Stimulated activated CD8-positive, alpha-beta memory T cell treated with anti-CD3 and anti-CD28 coated beads, Interleukin-7, amount 100 ng/mL, for 4 hours (primary cell): ENCODE measurements at regions not wholly inside any gene's neighbourhood (a gene's known extent, or its start where the extent isn't known, plus 50 kb on each side); places are given as distances from the start of the nearest gene placed in this dataset.

Experiments used
- DNase-seq, 2 donors: peaks; one replicate each; pipeline ENCODE4 v3.0.0-alpha.2; 2020; ENCODE audit warnings: low read depth in 2 of 2

DNA sequence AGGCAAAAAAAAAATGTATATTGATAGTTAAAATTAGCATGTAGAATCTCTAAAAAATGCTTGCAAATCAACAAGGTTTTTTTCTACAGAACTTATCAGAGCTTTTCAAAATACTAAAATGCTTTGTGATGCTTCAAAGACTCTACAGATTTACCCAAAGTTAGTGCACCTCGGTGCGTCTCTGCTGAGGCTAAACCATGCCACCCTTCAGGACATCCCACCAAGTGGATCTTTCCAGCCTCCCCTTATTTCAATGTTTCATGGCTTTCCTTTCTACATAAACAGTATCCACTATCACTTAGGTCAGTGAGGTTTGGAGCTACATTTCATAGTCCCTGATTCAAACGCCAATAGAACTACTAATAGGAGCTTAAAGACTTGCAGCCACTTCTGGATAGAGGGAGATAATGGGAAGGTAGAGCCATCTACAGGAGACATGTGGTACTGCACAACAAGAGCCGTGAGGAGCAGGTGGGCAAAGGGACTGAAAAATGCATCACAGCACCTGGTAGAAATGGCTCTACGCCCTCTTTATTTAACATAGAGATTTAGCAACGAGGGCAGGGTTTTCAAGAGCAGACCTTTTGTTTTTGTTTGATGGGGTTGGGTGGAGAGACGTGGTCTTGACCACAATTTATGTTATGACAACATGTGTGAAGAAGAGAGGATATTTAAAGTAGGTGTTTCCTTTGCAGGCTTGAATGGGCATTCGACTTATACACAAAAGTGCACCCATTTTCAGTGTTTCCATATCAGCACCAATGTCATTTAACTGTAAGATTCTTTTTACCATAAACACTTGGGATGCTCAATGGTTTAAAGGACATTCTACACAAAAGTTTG is 56.1 kb upstream of the SLC35G4 start:
- peak in 1 of 2 donors; percentile 9 for DNase-seq

DNA sequence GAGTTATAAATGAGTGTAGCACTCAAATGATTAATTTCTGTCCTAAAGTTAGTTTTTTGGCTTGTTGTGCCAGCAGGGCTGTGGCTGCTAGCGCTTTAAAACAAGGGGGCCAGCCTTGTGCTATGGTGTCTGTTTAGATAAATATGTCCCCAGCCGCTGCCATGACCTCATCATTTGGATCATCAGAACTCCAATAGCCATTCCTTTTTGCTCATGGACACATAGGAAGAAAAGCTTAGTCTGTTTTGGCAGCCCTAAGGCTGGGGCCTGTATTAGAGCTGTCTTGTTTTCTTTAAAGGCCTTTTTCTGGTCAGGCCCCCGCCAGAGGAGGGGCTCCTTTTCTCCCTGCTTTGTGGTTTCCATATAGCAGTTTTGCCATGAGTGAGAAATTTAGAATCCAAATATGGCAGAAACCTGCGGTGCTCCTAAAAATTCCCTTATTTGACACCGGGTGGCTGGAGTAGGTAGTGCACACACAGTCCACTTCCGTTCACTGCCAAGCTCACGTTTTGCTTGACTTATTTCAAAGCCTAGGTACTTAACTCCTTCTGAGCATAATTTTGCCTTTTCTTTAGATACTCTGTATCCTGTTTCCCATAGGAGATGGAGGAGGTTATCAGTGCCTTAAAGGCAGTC is 60.4 kb upstream of the SLC35G4 start:
- DNase-seq = no peak

DNA sequence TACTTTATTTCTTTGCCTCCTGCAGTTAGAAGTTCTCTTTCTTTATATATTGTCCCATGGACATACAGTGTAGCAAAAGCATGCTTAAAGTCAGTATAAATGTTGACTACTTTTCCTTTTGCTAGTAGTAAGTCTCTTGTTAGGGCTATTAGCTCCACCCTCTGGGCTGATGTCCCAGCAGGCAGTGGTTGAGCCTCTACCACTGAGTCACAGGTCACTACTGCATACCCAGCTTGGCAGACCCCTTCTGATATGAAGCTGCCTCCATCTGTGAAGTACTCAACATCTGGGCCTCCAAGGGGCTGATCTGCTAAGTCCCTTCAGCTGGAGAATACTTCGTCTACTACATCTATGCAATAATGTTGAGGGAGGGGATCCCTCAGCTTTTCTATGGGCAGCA is 61.0 kb upstream of the SLC35G4 start:
- no peak for DNase-seq

GRCh38 chr18:11544060-11544633 is 65.2 kb upstream of the SLC35G4 start:
- DNase-seq = no peak

DNA sequence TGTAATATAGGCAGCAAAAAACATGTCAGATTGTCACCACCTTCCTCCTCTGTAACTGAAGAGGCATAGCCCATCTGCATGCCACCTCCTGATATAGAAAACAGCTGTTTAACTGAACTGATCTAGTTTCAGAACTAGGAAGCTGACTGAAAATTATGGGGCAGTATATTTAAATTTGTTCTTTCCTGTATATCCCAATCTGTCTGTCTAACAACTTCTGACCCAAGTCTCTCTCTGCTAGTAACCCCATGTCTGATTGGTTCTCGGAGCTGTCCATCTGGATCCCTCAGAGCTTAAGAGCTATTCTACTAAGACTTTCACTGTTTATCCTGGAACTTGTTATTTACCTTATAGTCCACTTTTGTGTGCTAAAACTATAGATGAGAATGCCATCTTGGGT is 68.2 kb upstream of the SLC35G4 start:
- no peak for DNase-seq

DNA sequence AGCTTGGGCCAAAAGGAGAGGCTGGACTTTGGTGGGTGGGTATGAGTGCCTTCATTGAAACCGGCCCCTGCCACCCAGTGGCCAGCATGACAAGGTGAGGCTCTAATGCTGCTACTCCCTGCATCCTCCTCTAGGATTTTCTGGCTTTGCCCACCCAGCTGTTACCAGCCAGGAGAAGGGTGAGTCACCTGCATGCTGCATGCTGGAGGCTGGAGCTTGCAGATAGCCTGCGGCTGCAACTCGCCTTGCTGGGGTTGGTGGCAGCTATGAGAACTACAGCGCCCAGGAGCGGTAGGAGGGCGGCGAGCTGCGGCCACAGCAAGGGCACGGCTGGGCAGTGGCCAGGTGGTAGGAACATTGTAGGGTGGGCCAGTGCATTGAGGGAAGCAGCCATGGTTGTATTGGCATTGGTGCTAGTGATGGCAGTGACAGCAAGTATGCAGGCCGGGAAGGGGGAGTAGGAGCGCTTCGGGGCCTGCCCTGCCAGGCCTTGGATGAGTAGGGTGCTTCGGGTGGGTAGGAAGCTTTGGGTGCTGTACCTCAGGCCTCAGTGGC is 75.4 kb upstream of the SLC35G4 start:
- no peak for DNase-seq

DNA sequence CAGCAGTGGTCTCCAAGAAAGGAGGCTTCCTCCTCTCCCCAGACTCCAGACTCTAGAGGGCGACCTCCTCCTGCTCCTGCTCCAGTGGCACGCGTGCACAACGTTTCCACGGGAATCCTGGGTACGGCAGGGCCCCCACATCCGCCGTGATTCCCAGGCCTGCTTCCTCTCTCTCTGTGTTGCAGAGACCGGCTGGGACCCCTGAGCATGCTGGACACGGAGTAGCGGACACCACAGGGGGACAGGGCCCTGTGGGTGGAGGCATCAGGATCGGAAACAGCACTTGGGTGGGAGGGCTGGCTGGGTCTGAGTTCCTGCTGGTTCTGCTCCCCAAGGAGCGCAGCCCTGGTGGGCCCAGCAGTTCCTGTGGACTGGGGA is 75.9 kb upstream of the SLC35G4 start:
- DNase-seq = no peak

GRCh38 chr18:11532758-11533512 is 76.5 kb upstream of the SLC35G4 start:
- no peak for DNase-seq

DNA sequence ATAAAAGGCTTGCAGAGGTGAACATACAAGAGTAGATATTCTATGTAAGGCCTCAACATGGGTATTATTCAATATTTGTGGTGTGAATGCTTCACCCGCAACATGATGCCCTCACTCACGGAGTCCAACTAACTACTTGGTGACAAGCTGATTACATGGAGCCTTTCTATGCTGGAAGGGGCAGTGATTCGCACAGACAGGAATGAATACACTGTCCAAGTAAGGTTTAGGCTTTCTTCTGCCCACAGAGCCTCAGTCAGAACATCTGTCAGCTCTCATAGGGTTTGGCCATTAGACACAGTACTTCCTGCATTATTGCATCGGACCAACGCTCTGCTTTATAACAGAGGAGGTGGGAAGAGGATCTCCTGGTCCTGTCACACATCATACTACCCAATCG is 80.3 kb upstream of the SLC35G4 start:
- no peak for DNase-seq

- no peak for DNase-seq
Observed at GRCh38 chr18:11526675-11527074, 82.7 kb upstream of the SLC35G4 start.

DNA sequence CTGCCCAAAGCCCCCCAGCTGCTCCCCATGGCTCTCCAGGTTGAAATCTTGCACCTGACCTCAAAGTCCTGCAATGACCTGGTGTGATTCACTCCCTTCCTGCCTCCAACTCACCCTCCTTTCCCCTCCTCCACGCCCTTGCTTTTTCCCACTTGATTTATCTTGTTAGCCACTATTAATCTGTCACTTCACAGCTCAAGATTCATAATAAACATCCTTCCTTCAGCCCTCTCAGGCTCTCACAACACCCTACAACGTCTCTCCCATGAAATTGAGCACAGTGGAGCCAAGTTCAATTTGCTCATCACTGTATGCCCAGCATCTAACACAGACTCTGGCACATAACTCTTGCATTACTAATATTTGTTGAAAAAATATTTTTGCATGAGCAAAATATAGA is 85.6 kb upstream of the SLC35G4 start:
- DNase-seq = no peak

DNA sequence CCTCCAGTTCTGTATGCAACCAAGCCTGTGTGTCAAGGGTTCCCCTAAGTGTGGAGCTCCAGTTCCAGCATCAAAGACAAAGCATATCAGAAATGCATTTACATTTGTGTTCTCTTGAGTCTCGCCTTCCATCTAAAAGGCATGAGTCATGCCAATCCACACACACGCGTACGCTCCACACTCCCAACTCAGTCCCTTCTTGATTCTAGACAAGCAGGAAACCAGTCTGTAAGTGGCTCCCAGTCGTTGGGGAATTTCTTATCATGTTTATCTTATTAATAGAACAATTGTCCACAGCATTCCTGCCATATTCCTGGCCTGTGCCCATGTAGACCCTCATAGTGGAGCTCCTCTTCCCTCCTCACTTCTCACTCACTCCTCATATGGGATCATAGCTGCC is 86.4 kb upstream of the SLC35G4 start:
- no peak for DNase-seq

GRCh38 chr18:11521853-11522252 is 87.5 kb upstream of the SLC35G4 start:
- DNase-seq = no peak

GRCh38 chr18:11520536-11520935 is 88.9 kb upstream of the SLC35G4 start:
- DNase-seq = no peak

GRCh38 chr18:11518788-11519685 is 90.4 kb upstream of the SLC35G4 start:
- no peak for DNase-seq

- no peak for DNase-seq
Observed at GRCh38 chr18:11517704-11518103, 91.7 kb upstream of the SLC35G4 start.

GRCh38 chr18:11516751-11517503 is 92.5 kb upstream of the SLC35G4 start:
- DNase-seq = no peak

DNA sequence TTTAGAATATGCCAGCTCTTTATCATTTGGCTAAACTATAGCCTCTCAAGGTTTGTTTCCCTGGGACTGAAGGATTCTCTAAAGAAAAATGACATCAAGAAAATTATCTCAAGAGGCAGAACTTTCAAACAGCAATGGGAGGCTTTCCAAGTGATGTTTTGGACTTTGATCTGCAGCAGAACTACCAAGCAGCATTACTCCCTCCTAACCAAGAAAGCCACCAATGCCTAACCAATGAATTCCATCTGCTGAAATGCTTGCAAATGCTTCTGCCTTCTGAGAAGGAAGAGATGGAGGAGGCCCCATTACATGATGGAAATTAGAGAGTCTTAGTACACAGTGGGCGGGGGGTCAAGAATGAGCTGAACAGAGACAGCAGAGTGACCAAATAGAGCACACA is 95.1 kb upstream of the SLC35G4 start:
- no peak for DNase-seq

DNA sequence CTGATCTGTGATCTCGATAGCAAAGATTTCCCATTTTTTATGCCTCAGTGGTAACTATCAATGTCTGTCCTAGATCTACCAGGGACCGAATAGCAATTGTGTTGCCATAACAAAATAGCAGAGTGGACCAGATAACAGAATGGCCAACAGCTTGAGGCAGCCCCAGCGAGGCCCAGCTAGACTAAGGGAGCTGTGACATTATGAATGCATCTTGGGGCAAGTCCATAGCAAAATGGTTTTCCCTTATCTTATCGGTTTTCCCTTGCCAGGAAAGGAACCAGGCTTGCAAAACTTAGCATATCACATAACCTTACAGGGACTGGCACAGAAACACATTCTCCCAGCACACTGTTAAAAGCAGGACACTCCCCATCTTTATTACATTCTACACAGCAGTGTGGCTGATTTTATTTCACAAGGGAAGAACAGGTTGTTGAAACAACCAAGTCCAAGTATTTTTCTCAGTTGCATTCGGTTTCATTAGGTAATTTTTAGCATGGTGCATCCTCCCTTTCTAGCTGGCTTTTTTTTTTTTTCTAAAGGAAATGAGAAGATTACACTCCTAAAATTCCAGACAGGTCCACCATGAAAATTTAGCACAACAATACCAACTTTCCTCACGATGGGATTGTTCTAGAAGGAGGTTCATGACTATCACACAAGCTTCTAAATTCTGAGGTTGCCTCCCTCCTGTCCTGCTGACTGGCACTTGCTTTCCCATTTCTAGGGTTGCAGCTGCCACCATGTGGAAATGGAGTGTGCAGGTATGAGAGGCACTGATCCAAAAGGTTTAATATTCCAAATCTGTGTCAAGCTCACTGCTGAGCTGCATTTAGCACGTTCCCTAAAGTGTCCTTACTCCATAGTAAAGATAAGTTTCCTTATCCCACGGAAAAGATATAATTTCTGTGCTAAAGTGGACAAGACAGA is 97.0 kb upstream of the SLC35G4 start:
- DNase-seq = no peak
